Nephron progenitor cell (in vitro differentiated cells): ENCODE measurements at regions not wholly inside any gene's neighbourhood (a gene's known extent, or its start where the extent isn't known, plus 50 kb on each side); places are given as distances from the start of the nearest gene placed in this dataset.

Experiments used
- DNase-seq: peaks from one replicate; pipeline ENCODE4 v3.0.0; 2021
- H3K27ac Mint-ChIP-seq: 2 replicates; pipeline ENCODE4 v1.8.0; 2021; ENCODE audit warnings: mild to moderate bottlenecking, moderate library complexity, mixed read lengths
- H3K27me3 Mint-ChIP-seq: 2 replicates; pipeline ENCODE4 v1.8.0; 2021; ENCODE audit warnings: mild to moderate bottlenecking, low read depth, mixed read lengths; ENCODE audit not compliant: poor library complexity
- H3K36me3 Mint-ChIP-seq: 2 replicates; pipeline ENCODE4 v1.8.0; 2021; ENCODE audit warnings: low read depth, mixed read lengths
- H3K4me1 Mint-ChIP-seq: 2 replicates; pipeline ENCODE4 v1.8.0; 2021; ENCODE audit warnings: mixed read lengths
- H3K4me3 Mint-ChIP-seq: 2 replicates; pipeline ENCODE4 v1.8.0; 2021; ENCODE audit warnings: mild to moderate bottlenecking, moderate library complexity, mixed read lengths
- H3K9me3 Mint-ChIP-seq: 2 replicates; pipeline ENCODE4 v1.8.0; 2021; ENCODE audit warnings: mild to moderate bottlenecking, moderate library complexity, mixed read lengths
- TF ChIP-seq, protein P1 (sequence below): fragments of 200-600 bp; sonication (generic); IDR thresholded peaks from 2 replicates; pipeline ENCODE4 v1.5.0; 2021; ENCODE audit warnings: antibody characterized with exemption

DNA sequence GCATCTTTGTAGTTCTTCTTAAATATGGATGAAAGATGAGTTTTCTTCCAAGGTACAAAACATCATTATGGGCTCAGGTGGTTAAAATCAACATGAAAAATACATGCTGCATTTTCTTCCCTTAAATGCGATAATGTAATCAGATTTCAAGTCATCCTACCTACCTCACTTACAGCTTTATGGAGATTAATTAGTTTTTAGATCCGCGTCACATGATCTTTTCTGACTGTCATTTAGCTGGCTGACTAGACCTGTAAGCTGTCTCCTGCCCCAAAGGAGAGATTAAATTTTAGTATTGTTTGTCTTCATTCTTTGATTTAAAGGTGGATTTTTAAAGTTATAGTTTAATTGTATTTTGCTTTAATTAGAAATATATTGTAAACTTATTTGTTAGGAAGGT lies 678.0 kb upstream of the ZEB2 start:
- H3K27ac Mint-ChIP-seq, result no peak overlapping the region
- DNase-seq, result no peak
- H3K36me3 Mint-ChIP-seq, result no peaks in the 10 kb centered on the region
- H3K4me3 Mint-ChIP-seq, result no peak overlapping the region
- H3K4me1 Mint-ChIP-seq, result peaks cover 61% of the 10 kb centered on the region
- no peaks in the 10 kb centered on the region for H3K27me3 Mint-ChIP-seq
- TF ChIP-seq, protein P1, sequence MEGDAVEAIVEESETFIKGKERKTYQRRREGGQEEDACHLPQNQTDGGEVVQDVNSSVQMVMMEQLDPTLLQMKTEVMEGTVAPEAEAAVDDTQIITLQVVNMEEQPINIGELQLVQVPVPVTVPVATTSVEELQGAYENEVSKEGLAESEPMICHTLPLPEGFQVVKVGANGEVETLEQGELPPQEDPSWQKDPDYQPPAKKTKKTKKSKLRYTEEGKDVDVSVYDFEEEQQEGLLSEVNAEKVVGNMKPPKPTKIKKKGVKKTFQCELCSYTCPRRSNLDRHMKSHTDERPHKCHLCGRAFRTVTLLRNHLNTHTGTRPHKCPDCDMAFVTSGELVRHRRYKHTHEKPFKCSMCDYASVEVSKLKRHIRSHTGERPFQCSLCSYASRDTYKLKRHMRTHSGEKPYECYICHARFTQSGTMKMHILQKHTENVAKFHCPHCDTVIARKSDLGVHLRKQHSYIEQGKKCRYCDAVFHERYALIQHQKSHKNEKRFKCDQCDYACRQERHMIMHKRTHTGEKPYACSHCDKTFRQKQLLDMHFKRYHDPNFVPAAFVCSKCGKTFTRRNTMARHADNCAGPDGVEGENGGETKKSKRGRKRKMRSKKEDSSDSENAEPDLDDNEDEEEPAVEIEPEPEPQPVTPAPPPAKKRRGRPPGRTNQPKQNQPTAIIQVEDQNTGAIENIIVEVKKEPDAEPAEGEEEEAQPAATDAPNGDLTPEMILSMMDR, result no peak
- no peaks in the 10 kb centered on the region for H3K9me3 Mint-ChIP-seq

DNA sequence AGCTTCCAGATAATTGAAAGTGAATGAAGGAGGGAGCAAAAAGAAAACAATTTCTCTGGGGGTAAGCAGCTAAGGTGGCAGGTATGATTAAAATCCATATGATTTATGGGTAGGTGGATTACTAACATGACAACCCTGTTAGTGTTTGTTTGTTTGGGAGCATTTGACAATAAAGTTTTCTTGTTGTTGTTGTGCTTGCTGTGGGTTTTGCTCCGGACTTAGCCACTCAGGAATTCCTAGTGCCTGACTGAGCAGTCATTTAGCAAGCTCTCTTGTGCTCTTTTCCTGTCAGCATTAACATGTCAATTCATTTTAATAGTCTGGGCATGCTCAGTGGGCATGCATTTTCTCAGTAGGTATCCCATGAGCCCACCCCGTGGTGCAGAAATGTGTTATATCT lies 674.8 kb upstream of the ZEB2 start:
- peak overlapping the region; percentile 52 for H3K27ac Mint-ChIP-seq
- peaks cover 55% of the 10 kb centered on the region for H3K4me1 Mint-ChIP-seq
- no peak for DNase-seq
- TF ChIP-seq, protein P1, result no peak
- no peaks in the 10 kb centered on the region for H3K36me3 Mint-ChIP-seq
- H3K4me3 Mint-ChIP-seq, result no peak overlapping the region
- H3K27me3 Mint-ChIP-seq, result no peaks in the 10 kb centered on the region
- no peaks in the 10 kb centered on the region for H3K9me3 Mint-ChIP-seq

DNA sequence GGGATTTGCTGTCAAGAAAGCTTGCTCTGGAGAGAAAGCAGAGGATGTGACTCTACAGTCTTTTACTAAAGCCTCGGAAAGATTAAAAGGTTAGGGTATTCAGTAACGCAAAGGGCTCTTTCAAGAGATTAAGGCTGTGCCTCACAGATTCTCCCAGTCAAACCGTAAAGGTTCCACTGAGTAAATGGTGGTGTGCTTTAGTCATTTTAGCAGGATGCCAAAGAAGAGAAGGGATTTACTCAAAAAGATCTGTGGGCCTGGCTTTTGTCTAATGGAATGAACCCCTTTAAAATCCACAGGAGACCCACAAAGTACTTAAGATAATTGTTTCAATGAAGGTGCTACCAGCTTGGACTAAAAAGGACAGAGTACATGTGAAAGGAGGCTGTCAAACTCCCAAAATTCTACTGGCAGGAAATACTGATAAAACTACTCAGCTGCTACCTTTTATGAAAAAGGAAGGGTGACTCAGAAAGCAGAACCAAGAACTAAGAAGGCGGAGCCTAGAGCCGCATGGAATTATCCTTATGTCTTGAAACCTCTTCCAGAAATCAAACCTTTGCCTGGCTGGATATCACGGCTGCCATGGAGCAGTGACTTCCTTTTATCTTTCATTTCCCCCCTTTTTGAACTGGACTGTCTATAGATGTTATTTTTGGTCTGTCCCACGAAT lies 670.2 kb upstream of the ZEB2 start:
- H3K4me1 Mint-ChIP-seq, result peaks cover 18% of the 10 kb centered on the region
- no peak for DNase-seq
- H3K36me3 Mint-ChIP-seq, result no peaks in the 10 kb centered on the region
- no peaks in the 10 kb centered on the region for H3K27me3 Mint-ChIP-seq
- peaks cover 8% of the 10 kb centered on the region for H3K9me3 Mint-ChIP-seq
- TF ChIP-seq, protein P1, result no peak
- no peak overlapping the region for H3K4me3 Mint-ChIP-seq
- no peak overlapping the region for H3K27ac Mint-ChIP-seq

GRCh38 chr2:145186303-145186702 lies 666.4 kb upstream of the ZEB2 start:
- H3K27me3 Mint-ChIP-seq, result no peaks in the 10 kb centered on the region
- H3K27ac Mint-ChIP-seq, result no peak overlapping the region
- H3K36me3 Mint-ChIP-seq, result no peaks in the 10 kb centered on the region
- no peak overlapping the region for H3K4me3 Mint-ChIP-seq
- DNase-seq, result no peak
- TF ChIP-seq, protein P1, result no peak
- H3K4me1 Mint-ChIP-seq, result peaks cover 23% of the 10 kb centered on the region
- H3K9me3 Mint-ChIP-seq, result peaks cover 8% of the 10 kb centered on the region

- Mint-ChIP-seq H3K27me3 (no peaks in the 10 kb centered on the region), H3K4me1 (peaks cover 23% of the 10 kb centered on the region), H3K9me3 (peaks cover 8% of the 10 kb centered on the region), H3K4me3 (no peak overlapping the region), H3K27ac (no peak overlapping the region), H3K36me3 (no peaks in the 10 kb centered on the region)
- DNase-seq, result no peak
- TF ChIP-seq, protein P1, result no peak
These were observed 665.8 kb upstream of the ZEB2 start for GRCh38 chr2:145185696-145186095.
